ENCODE measurements at regions not wholly inside any gene's neighbourhood (a gene's known extent, or its start where the extent isn't known, plus 50 kb on each side); places are given as distances from the start of the nearest gene placed in this dataset.
A peak's percentile ranks its signal among the peaks of the same experiment; 100 is the strongest.
"Not testable (repeated sequence)": the region's sequence is repeated elsewhere in the genome, so short reads cannot be mapped to it uniquely, and the experiment has no call there.

GRCh38 chr4:77349364-77349763, 192.4 kb downstream of the CCNG2 start:
- no peak for DNase-seq (ENCODE audit: insufficient read length)
- FAIRE-seq: no peak

GRCh38 chr4:77349796-77350195, 192.8 kb downstream of the CCNG2 start:
- FAIRE-seq (peak; percentile 27), DNase-seq (ENCODE audit: insufficient read length) (no peak)
- TF ChIP-seq TAF1 (IDR thresholded peaks at IDR 0.05; ENCODE audit: borderline replicate concordance, low read depth, low read length) (no peak), POLR2A (IDR thresholded peaks at IDR 0.05; ENCODE audit: low read depth, low read length) (no peak), POLR2AphosphoS5 (IDR thresholded peaks at IDR 0.05; ENCODE audit: low read depth, low read length) (no peak)

More at GRCh38 chr4:77349364-77349763, 192.4 kb downstream of the CCNG2 start:
- TF ChIP-seq POLR2A (IDR thresholded peaks at IDR 0.05; ENCODE audit: low read depth, low read length): no peak
- TF ChIP-seq TAF1 (IDR thresholded peaks at IDR 0.05; ENCODE audit: borderline replicate concordance, low read depth, low read length): no peak
- no peak for TF ChIP-seq POLR2AphosphoS5 (IDR thresholded peaks at IDR 0.05; ENCODE audit: low read depth, low read length)

- DNase-seq (ENCODE audit: insufficient read length) (no peak), FAIRE-seq (no peak)
- TF ChIP-seq POLR2A (IDR thresholded peaks at IDR 0.05; ENCODE audit: low read depth, low read length) (no peak), TAF1 (IDR thresholded peaks at IDR 0.05; ENCODE audit: borderline replicate concordance, low read depth, low read length) (no peak), POLR2AphosphoS5 (IDR thresholded peaks at IDR 0.05; ENCODE audit: low read depth, low read length) (no peak)
These were observed 195.2 kb downstream of the CCNG2 start for GRCh38 chr4:77352192-77352591.

- not testable (repeated sequence) for DNase-seq (ENCODE audit: insufficient read length)
- FAIRE-seq: peak; percentile 91
These were observed 196.8 kb downstream of the CCNG2 start for GRCh38 chr4:77353724-77354315.

GRCh38 chr4:77354550-77354949, 197.5 kb downstream of the CCNG2 start:
- no peak for DNase-seq (ENCODE audit: insufficient read length)
- TF ChIP-seq TAF1 (IDR thresholded peaks at IDR 0.05; ENCODE audit: borderline replicate concordance, low read depth, low read length) (no peak), POLR2AphosphoS5 (IDR thresholded peaks at IDR 0.05; ENCODE audit: low read depth, low read length) (no peak), POLR2A (IDR thresholded peaks at IDR 0.05; ENCODE audit: low read depth, low read length) (no peak)
- FAIRE-seq: no peak

- FAIRE-seq: no peak
- TF ChIP-seq POLR2AphosphoS5 (IDR thresholded peaks at IDR 0.05; ENCODE audit: low read depth, low read length) (no peak), TAF1 (IDR thresholded peaks at IDR 0.05; ENCODE audit: borderline replicate concordance, low read depth, low read length) (no peak), POLR2A (IDR thresholded peaks at IDR 0.05; ENCODE audit: low read depth, low read length) (no peak)
These were observed 198.7 kb downstream of the CCNG2 start for GRCh38 chr4:77355731-77356130.

GRCh38 chr4:77358315-77358928, 201.4 kb downstream of the CCNG2 start:
- DNase-seq (ENCODE audit: insufficient read length): peak; percentile 4
- no peak for FAIRE-seq
- no peak for TF ChIP-seq POLR2A (IDR thresholded peaks at IDR 0.05; ENCODE audit: low read depth, low read length)
- TF ChIP-seq POLR2AphosphoS5 (IDR thresholded peaks at IDR 0.05; ENCODE audit: low read depth, low read length): no peak
- TF ChIP-seq TAF1 (IDR thresholded peaks at IDR 0.05; ENCODE audit: borderline replicate concordance, low read depth, low read length): no peak

More at GRCh38 chr4:77355731-77356130, 198.7 kb downstream of the CCNG2 start:
- DNase-seq (ENCODE audit: insufficient read length): no peak

GRCh38 chr4:77360451-77360850, 203.4 kb downstream of the CCNG2 start:
- FAIRE-seq (no peak), DNase-seq (ENCODE audit: insufficient read length) (no peak)
- TF ChIP-seq POLR2A (IDR thresholded peaks at IDR 0.05; ENCODE audit: low read depth, low read length): no peak
- TF ChIP-seq POLR2AphosphoS5 (IDR thresholded peaks at IDR 0.05; ENCODE audit: low read depth, low read length): no peak
- TF ChIP-seq TAF1 (IDR thresholded peaks at IDR 0.05; ENCODE audit: borderline replicate concordance, low read depth, low read length): no peak

GRCh38 chr4:77366876-77367275, 209.9 kb downstream of the CCNG2 start:
- not testable (repeated sequence) for DNase-seq (ENCODE audit: insufficient read length)
- FAIRE-seq: peak; percentile 90

GRCh38 chr4:77367638-77368037, 210.6 kb downstream of the CCNG2 start:
- FAIRE-seq (peak; percentile 9), DNase-seq (ENCODE audit: insufficient read length) (no peak)
- TF ChIP-seq TAF1 (IDR thresholded peaks at IDR 0.05; ENCODE audit: borderline replicate concordance, low read depth, low read length) (no peak), POLR2A (IDR thresholded peaks at IDR 0.05; ENCODE audit: low read depth, low read length) (no peak), POLR2AphosphoS5 (IDR thresholded peaks at IDR 0.05; ENCODE audit: low read depth, low read length) (no peak)

- DNase-seq (ENCODE audit: insufficient read length) (no peak), FAIRE-seq (no peak)
- TF ChIP-seq POLR2AphosphoS5 (IDR thresholded peaks at IDR 0.05; ENCODE audit: low read depth, low read length): no peak
- no peak for TF ChIP-seq TAF1 (IDR thresholded peaks at IDR 0.05; ENCODE audit: borderline replicate concordance, low read depth, low read length)
- TF ChIP-seq POLR2A (IDR thresholded peaks at IDR 0.05; ENCODE audit: low read depth, low read length): no peak
These were observed 215.4 kb downstream of the CCNG2 start for GRCh38 chr4:77372375-77372774.

GRCh38 chr4:77375866-77376607, 219.0 kb downstream of the CCNG2 start:
- FAIRE-seq (no peak), DNase-seq (ENCODE audit: insufficient read length) (no peak)
- TF ChIP-seq POLR2AphosphoS5 (IDR thresholded peaks at IDR 0.05; ENCODE audit: low read depth, low read length) (no peak), POLR2A (IDR thresholded peaks at IDR 0.05; ENCODE audit: low read depth, low read length) (no peak), TAF1 (IDR thresholded peaks at IDR 0.05; ENCODE audit: borderline replicate concordance, low read depth, low read length) (no peak)
